H1 (cell line): ENCODE measurements at regions not wholly inside any gene's neighbourhood (a gene's known extent, or its start where the extent isn't known, plus 50 kb on each side); places are given as distances from the start of the nearest gene placed in this dataset.

ENCODE experiments used
- BCL11A ChIP-seq, 2 experiments: IDR thresholded peaks; one replicate each; pipeline ENCODE4 v1.6.1; 2011; ENCODE audit warnings: low read depth in 2 of 2, low read length in 2 of 2, mild to moderate bottlenecking in 2 of 2
- CBX8 ChIP-seq: fragments of 300-800, 300-1000 bp; sonication (generic); IDR thresholded peaks from 2 replicates; pipeline ENCODE4 v1.7.1; 2016; ENCODE audit warnings: low read depth, low read length, borderline replicate concordance
- HDAC2 ChIP-seq, 2 experiments: fragments of 300-600 bp in 1 of 2; sonication (generic) in 1 of 2; IDR thresholded peaks; 2 replicates each; pipeline ENCODE4 v1.6.1; 2011 to 2012; ENCODE audit warnings: low read depth in 2 of 2, low read length in 2 of 2, mild to moderate bottlenecking in 2 of 2, moderate library complexity in 2 of 2, borderline replicate concordance in 1 of 2, inconsistent platforms in 1 of 2
- JUN ChIP-seq: IDR thresholded peaks from 2 replicates; pipeline ENCODE4 v1.6.1; 2011; ENCODE audit warnings: low read depth, mild to moderate bottlenecking, improper control_type of control experiment, low read length
- KDM4A ChIP-seq: IDR thresholded peaks from one replicate; pipeline ENCODE4 v1.7.1; 2012; ENCODE audit warnings: low read depth, mild to moderate bottlenecking, moderate library complexity, low read length, inconsistent platforms; ENCODE audit not compliant: severe bottlenecking
- NRF1 ChIP-seq: IDR thresholded peaks from 2 replicates; pipeline ENCODE4 v1.6.1; 2011; ENCODE audit warnings: mild to moderate bottlenecking, low read depth, low read length, improper control_type of control experiment
- RAD21 ChIP-seq, 2 experiments: IDR thresholded peaks in 1 of 2; conservative IDR thresholded peaks in 1 of 2; 2 replicates each; pipeline ENCODE4 v1.6.1; 2011; ENCODE audit warnings: low read depth in 2 of 2, low read length in 2 of 2, improper control_type of control experiment in 1 of 2, inconsistent platforms in 1 of 2, mild to moderate bottlenecking in 1 of 2, moderate library complexity in 1 of 2
- TAF1 ChIP-seq: IDR thresholded peaks from 2 replicates; pipeline ENCODE4 v1.6.1; 2011; ENCODE audit warnings: mild to moderate bottlenecking, low read depth, low read length
- TF ChIP-seq, protein P1 (sequence below): fragments of 300-600 bp; sonication (generic); IDR thresholded peaks from 2 replicates; pipeline ENCODE4 v1.7.1; 2012; ENCODE audit warnings: low read length, moderate library complexity, mild to moderate bottlenecking, inconsistent platforms; ENCODE audit not compliant: insufficient replicate concordance
- TF ChIP-seq, protein P2 (sequence below): IDR thresholded peaks from 2 replicates; pipeline ENCODE4 v1.6.1; 2011; ENCODE audit warnings: low read depth, mild to moderate bottlenecking, low read length; ENCODE audit not compliant: insufficient read depth

DNA sequence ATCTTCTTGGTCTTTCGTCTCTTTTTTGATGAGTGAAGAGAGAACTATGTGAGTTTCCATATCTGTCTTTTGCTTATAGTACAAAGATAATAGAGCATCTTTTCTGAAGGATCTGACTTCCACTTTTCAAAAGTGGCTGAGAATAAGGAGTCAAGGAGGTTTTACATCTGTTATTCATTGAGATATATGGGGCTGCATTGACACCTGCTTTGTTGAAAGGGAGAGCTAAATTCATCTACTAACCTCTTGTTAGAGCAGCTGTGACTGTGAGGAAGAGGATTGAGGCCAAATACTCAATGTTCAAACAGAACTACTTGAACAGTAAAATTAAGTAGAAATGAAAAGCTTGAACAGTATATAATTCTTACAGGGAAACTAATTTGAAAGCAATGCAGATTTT, 130.2 kb upstream of the ATP2B1 start (continued):
- TF ChIP-seq, protein P1, sequence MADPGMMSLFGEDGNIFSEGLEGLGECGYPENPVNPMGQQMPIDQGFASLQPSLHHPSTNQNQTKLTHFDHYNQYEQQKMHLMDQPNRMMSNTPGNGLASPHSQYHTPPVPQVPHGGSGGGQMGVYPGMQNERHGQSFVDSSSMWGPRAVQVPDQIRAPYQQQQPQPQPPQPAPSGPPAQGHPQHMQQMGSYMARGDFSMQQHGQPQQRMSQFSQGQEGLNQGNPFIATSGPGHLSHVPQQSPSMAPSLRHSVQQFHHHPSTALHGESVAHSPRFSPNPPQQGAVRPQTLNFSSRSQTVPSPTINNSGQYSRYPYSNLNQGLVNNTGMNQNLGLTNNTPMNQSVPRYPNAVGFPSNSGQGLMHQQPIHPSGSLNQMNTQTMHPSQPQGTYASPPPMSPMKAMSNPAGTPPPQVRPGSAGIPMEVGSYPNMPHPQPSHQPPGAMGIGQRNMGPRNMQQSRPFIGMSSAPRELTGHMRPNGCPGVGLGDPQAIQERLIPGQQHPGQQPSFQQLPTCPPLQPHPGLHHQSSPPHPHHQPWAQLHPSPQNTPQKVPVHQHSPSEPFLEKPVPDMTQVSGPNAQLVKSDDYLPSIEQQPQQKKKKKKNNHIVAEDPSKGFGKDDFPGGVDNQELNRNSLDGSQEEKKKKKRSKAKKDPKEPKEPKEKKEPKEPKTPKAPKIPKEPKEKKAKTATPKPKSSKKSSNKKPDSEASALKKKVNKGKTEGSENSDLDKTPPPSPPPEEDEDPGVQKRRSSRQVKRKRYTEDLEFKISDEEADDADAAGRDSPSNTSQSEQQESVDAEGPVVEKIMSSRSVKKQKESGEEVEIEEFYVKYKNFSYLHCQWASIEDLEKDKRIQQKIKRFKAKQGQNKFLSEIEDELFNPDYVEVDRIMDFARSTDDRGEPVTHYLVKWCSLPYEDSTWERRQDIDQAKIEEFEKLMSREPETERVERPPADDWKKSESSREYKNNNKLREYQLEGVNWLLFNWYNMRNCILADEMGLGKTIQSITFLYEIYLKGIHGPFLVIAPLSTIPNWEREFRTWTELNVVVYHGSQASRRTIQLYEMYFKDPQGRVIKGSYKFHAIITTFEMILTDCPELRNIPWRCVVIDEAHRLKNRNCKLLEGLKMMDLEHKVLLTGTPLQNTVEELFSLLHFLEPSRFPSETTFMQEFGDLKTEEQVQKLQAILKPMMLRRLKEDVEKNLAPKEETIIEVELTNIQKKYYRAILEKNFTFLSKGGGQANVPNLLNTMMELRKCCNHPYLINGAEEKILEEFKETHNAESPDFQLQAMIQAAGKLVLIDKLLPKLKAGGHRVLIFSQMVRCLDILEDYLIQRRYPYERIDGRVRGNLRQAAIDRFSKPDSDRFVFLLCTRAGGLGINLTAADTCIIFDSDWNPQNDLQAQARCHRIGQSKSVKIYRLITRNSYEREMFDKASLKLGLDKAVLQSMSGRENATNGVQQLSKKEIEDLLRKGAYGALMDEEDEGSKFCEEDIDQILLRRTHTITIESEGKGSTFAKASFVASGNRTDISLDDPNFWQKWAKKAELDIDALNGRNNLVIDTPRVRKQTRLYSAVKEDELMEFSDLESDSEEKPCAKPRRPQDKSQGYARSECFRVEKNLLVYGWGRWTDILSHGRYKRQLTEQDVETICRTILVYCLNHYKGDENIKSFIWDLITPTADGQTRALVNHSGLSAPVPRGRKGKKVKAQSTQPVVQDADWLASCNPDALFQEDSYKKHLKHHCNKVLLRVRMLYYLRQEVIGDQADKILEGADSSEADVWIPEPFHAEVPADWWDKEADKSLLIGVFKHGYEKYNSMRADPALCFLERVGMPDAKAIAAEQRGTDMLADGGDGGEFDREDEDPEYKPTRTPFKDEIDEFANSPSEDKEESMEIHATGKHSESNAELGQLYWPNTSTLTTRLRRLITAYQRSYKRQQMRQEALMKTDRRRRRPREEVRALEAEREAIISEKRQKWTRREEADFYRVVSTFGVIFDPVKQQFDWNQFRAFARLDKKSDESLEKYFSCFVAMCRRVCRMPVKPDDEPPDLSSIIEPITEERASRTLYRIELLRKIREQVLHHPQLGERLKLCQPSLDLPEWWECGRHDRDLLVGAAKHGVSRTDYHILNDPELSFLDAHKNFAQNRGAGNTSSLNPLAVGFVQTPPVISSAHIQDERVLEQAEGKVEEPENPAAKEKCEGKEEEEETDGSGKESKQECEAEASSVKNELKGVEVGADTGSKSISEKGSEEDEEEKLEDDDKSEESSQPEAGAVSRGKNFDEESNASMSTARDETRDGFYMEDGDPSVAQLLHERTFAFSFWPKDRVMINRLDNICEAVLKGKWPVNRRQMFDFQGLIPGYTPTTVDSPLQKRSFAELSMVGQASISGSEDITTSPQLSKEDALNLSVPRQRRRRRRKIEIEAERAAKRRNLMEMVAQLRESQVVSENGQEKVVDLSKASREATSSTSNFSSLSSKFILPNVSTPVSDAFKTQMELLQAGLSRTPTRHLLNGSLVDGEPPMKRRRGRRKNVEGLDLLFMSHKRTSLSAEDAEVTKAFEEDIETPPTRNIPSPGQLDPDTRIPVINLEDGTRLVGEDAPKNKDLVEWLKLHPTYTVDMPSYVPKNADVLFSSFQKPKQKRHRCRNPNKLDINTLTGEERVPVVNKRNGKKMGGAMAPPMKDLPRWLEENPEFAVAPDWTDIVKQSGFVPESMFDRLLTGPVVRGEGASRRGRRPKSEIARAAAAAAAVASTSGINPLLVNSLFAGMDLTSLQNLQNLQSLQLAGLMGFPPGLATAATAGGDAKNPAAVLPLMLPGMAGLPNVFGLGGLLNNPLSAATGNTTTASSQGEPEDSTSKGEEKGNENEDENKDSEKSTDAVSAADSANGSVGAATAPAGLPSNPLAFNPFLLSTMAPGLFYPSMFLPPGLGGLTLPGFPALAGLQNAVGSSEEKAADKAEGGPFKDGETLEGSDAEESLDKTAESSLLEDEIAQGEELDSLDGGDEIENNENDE, result no peak
- no peak for TF ChIP-seq JUN
- TF ChIP-seq, protein P2, sequence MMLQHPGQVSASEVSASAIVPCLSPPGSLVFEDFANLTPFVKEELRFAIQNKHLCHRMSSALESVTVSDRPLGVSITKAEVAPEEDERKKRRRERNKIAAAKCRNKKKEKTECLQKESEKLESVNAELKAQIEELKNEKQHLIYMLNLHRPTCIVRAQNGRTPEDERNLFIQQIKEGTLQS, result no peak
- no peak for TF ChIP-seq CBX8
- no peak for TF ChIP-seq KDM4A
- TF ChIP-seq RAD21 (IDR thresholded peaks at IDR 0.05 in 1 of 2, conservative IDR thresholded peaks at IDR 0.05 in 1 of 2; ENCODE audit: low read depth in 2 of 2, low read length in 2 of 2), result no peak
- TF ChIP-seq HDAC2 (IDR thresholded peaks at IDR 0.05; ENCODE audit: borderline replicate concordance in 1 of 2, low read depth in 2 of 2, low read length in 2 of 2), result no peak
- TF ChIP-seq BCL11A (IDR thresholded peaks at IDR 0.05; ENCODE audit: low read depth in 2 of 2, low read length in 2 of 2), result no peak
- TF ChIP-seq TAF1, result no peak
- no peak for TF ChIP-seq NRF1
